Mesenchymal stem cell (in vitro differentiated cells and primary cell): ENCODE measurements at regions not wholly inside any gene's neighbourhood (a gene's known extent, or its start where the extent isn't known, plus 50 kb on each side); places are given as distances from the start of the nearest gene placed in this dataset.

Experiments used
- DNase-seq: peaks from one replicate; pipeline ENCODE4 v3.0.0-alpha.2; 2013
- H2AFZ ChIP-seq: one replicate; pipeline ENCODE4 v1.6.1; 2013; ENCODE audit warnings: low read depth, mild to moderate bottlenecking, control low read depth, inconsistent platforms, low read length, moderate library complexity
- H2AK5ac ChIP-seq: 2 replicates; pipeline ENCODE4 v1.6.1; 2013; ENCODE audit warnings: low read length, moderate library complexity, mild to moderate bottlenecking, inconsistent platforms; ENCODE audit not compliant: severe bottlenecking
- H2BK120ac ChIP-seq: one replicate; pipeline ENCODE4 v1.6.1; 2013; ENCODE audit warnings: low read depth, mild to moderate bottlenecking, inconsistent platforms, low read length, moderate library complexity
- H2BK12ac ChIP-seq, 2 experiments: one replicate each; pipeline ENCODE4 v1.6.1; 2013; ENCODE audit warnings: inconsistent platforms in 2 of 2, low read length in 2 of 2, mild to moderate bottlenecking in 2 of 2, moderate library complexity in 2 of 2, control low read depth in 1 of 2
- H2BK15ac ChIP-seq: one replicate; pipeline ENCODE4 v1.6.1; 2013; ENCODE audit warnings: mild to moderate bottlenecking, low read depth, inconsistent platforms; ENCODE audit not compliant: poor library complexity, severe bottlenecking
- H2BK5ac ChIP-seq: 2 replicates; pipeline ENCODE4 v1.6.1; 2013; ENCODE audit warnings: low read depth, mild to moderate bottlenecking, low read length, control low read depth, inconsistent platforms; ENCODE audit not compliant: poor library complexity, severe bottlenecking
- H3K14ac ChIP-seq, 2 experiments: one replicate each; pipeline ENCODE4 v1.6.1; 2013; ENCODE audit warnings: inconsistent platforms in 2 of 2, low read length in 2 of 2, control low read depth in 1 of 2, mild to moderate bottlenecking in 1 of 2, moderate library complexity in 1 of 2
- H3K18ac ChIP-seq, 2 experiments: one replicate each; pipeline ENCODE4 v1.6.1; 2013; ENCODE audit warnings: inconsistent platforms in 2 of 2, low read length in 2 of 2, control low read depth in 1 of 2, low read depth in 1 of 2, mild to moderate bottlenecking in 1 of 2
- H3K23ac ChIP-seq, 2 experiments: one replicate each; pipeline ENCODE4 v1.6.1; 2013; ENCODE audit warnings: inconsistent platforms in 2 of 2, low read length in 2 of 2, mild to moderate bottlenecking in 2 of 2, moderate library complexity in 2 of 2, control low read depth in 1 of 2
- H3K27ac ChIP-seq: 2 replicates; pipeline ENCODE4 v1.5.1; 2013; ENCODE audit warnings: mild to moderate bottlenecking, moderate library complexity, low read length, control low read depth, inconsistent platforms; ENCODE audit not compliant: poor library complexity, severe bottlenecking
- H3K27me3 ChIP-seq, 2 experiments: 2 replicates each; pipeline versions ENCODE4 v1.6.1 to v1.7.0; 2013; ENCODE audit warnings: low read length in 2 of 2, mild to moderate bottlenecking in 2 of 2, moderate library complexity in 2 of 2, control low read depth in 1 of 2, inconsistent platforms in 1 of 2; ENCODE audit not compliant: control insufficient read depth in 1 of 2, insufficient read depth in 1 of 2
- H3K36me3 ChIP-seq, 2 experiments: 2 replicates each; pipeline versions ENCODE4 v1.6.1 to v1.7.0; 2013; ENCODE audit warnings: low read length in 2 of 2, control low read depth in 1 of 2, inconsistent platforms in 1 of 2, low read depth in 1 of 2, mild to moderate bottlenecking in 1 of 2; ENCODE audit not compliant: insufficient read depth in 2 of 2, control insufficient read depth in 1 of 2
- H3K4ac ChIP-seq, 2 experiments: one replicate each; pipeline ENCODE4 v1.6.1; 2013; ENCODE audit warnings: inconsistent platforms in 2 of 2, low read length in 2 of 2, mild to moderate bottlenecking in 2 of 2, moderate library complexity in 2 of 2, control low read depth in 1 of 2, low read depth in 1 of 2
- H3K4me1 ChIP-seq: 2 replicates; pipeline ENCODE4 v1.6.1; 2013; ENCODE audit warnings: low read depth, low read length, control low read depth; ENCODE audit not compliant: control insufficient read depth, insufficient read depth
- H3K4me2 ChIP-seq: 2 replicates; pipeline ENCODE4 v1.6.1; 2013; ENCODE audit warnings: low read length, mild to moderate bottlenecking, inconsistent platforms; ENCODE audit not compliant: poor library complexity, severe bottlenecking
- H3K4me3 ChIP-seq, 2 experiments: 2 replicates each; pipeline versions ENCODE4 v1.5.1 to v1.7.0; 2013; ENCODE audit warnings: low read length in 2 of 2, mild to moderate bottlenecking in 2 of 2, control low read depth in 1 of 2, low read depth in 1 of 2; ENCODE audit not compliant: insufficient read depth in 1 of 2
- H3K79me1 ChIP-seq: replicated peaks from 2 replicates; pipeline ENCODE4 v1.6.1; 2013; ENCODE audit warnings: mild to moderate bottlenecking, control low read depth, low read length, inconsistent platforms; ENCODE audit not compliant: poor library complexity, severe bottlenecking
- H3K9ac ChIP-seq: 2 replicates; pipeline ENCODE4 v1.7.0; 2013; ENCODE audit warnings: mild to moderate bottlenecking, low read length, moderate library complexity
- H3K9me3 ChIP-seq: 2 replicates; pipeline ENCODE4 v1.7.0; 2013; ENCODE audit warnings: mild to moderate bottlenecking, low read length; ENCODE audit not compliant: control insufficient read depth
- H4K8ac ChIP-seq: one replicate; pipeline ENCODE4 v1.6.1; 2013; ENCODE audit warnings: inconsistent platforms, mild to moderate bottlenecking, low read length, moderate library complexity
- H4K91ac ChIP-seq: one replicate; pipeline ENCODE4 v1.6.1; 2013; ENCODE audit warnings: mild to moderate bottlenecking, low read length, inconsistent platforms
- WGBS: methylation state at CpG from one replicate; pipeline ENCODE4 v1.1.7; 2013; ENCODE audit warnings: mixed read lengths; 5-methylcytosine and 5-hydroxymethylcytosine counted together

DNA sequence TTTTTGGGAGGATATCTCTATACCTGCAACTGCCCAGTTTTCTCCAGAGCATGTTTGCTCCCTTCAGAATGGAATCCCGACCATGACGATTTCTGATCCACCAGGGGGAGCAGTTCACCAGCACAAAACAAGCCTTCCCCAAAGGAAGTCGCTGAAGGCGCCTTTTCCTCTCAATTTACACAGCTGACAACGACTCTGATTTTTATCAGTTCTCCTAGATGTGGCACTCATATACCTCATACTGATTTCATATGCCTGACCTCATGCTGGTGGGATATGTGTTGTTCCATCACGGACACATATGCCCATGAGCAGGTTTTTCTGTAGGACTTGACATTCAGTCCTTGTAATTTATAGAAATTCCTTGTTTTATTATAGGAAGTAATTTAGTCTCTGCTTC lies 1028.2 kb downstream of the MCTP2 start:
- peak; percentile 80 for DNase-seq
- Histone ChIP-seq H3K79me1 (no peaks in the 10 kb centered on the region), H3K23ac (no peak overlapping the region), H3K36me3 (no peaks in the 10 kb centered on the region), H3K9ac (peak overlapping the region; percentile 50), H2BK120ac (no peak overlapping the region), H3K14ac (no peak overlapping the region), H2AK5ac (no peak overlapping the region), H3K4me2 (no peak overlapping the region), H3K18ac (no peak overlapping the region), H3K4me1 (peaks cover 3% of the 10 kb centered on the region), H3K4me3 (no peak overlapping the region), H2BK12ac (peak overlapping the region in 1 of 2 experiments; percentile 77), H3K9me3 (no peaks in the 10 kb centered on the region), H2BK15ac (no peak overlapping the region), H2AFZ (no peak overlapping the region), H3K27me3 (no peaks in the 10 kb centered on the region), H4K91ac (no peak overlapping the region), H2BK5ac (no peak overlapping the region), H3K4ac (no peak overlapping the region), H3K27ac (no peak overlapping the region), H4K8ac (no peak overlapping the region)
- WGBS = 3% methylated on average over 6 of the region's 6 CpGs

DNA sequence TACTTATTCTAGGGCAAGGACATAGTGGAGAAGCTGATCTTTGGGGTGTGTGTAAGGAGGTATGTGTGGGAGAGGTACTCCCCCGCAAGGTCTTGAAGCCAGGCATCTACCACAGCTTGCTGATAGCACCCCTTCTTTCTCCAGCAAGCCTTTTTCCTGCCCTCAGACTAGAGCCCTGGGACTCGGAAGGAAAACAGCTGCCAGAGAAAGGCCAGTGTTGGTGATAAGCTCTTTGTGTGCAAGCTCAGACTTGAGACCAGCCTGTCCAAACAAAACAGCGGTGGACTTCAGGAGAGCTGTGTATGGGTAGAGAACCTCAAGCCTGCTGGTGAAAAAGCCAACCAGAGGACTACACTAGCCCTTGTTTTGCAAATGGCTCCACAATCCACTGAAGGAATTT lies 1028.6 kb downstream of the MCTP2 start:
- Histone ChIP-seq H3K9me3 (no peaks in the 10 kb centered on the region), H3K4me1 (peaks cover 3% of the 10 kb centered on the region), H4K91ac (peak overlapping the region; percentile 75), H3K36me3 (no peaks in the 10 kb centered on the region), H3K27ac (no peak overlapping the region), H3K9ac (peak overlapping the region; percentile 50), H3K79me1 (no peaks in the 10 kb centered on the region), H2AK5ac (peak overlapping the region; percentile 71), H2AFZ (peak overlapping the region; percentile 23), H3K23ac (no peak overlapping the region), H3K27me3 (no peaks in the 10 kb centered on the region), H2BK5ac (no peak overlapping the region), H3K4me3 (no peak overlapping the region), H2BK120ac (peak overlapping the region; percentile 76), H3K18ac (peak overlapping the region; percentile 61 to 85), H4K8ac (peak overlapping the region; percentile 62), H3K4me2 (no peak overlapping the region), H3K14ac (peak overlapping the region in 1 of 2 experiments; percentile 44), H3K4ac (peak overlapping the region; percentile 46 to 88), H2BK12ac (peak overlapping the region; percentile 61 to 99), H2BK15ac (no peak overlapping the region)
- 61% methylated on average over 3 of the region's 3 CpGs for whole genome bisulfite sequencing
- DNase-seq = peak; percentile 24

DNA sequence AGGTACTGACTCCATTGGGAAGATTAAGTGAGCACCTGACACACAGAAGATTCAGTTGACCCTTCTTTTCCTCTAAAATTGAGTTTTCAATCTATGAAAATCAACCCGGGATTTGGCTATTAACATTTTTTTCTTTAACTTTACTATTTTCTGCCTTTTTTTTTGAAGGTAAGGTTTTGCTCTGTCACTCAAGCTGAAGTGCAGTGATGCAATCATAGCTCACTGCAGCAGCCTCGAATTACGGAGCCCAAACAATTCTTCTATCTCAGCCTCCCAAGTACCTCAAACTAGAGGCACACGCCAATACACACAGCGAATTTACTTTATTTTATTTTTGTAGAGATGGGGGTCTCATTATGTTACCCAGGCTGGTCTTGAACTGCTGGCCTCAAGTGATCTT lies 1029.5 kb downstream of the MCTP2 start:
- Histone ChIP-seq H3K27me3 (no peaks in the 10 kb centered on the region), H4K8ac (no peak overlapping the region), H3K14ac (no peak overlapping the region), H2AK5ac (no peak overlapping the region), H2BK15ac (peak overlapping the region; percentile 57), H2BK12ac (peak overlapping the region in 1 of 2 experiments; percentile 54), H3K9ac (no peak overlapping the region), H2AFZ (no peak overlapping the region), H3K18ac (no peak overlapping the region), H4K91ac (no peak overlapping the region), H3K36me3 (no peaks in the 10 kb centered on the region), H3K9me3 (no peaks in the 10 kb centered on the region), H3K4me1 (peaks cover 3% of the 10 kb centered on the region), H3K4me2 (no peak overlapping the region), H3K4me3 (no peak overlapping the region), H3K27ac (no peak overlapping the region), H2BK5ac (no peak overlapping the region), H2BK120ac (no peak overlapping the region), H3K79me1 (no peaks in the 10 kb centered on the region), H3K23ac (no peak overlapping the region), H3K4ac (no peak overlapping the region)
- 100% methylated on average over 1 of the region's 5 CpGs for WGBS
- no peak for DNase-seq

DNA sequence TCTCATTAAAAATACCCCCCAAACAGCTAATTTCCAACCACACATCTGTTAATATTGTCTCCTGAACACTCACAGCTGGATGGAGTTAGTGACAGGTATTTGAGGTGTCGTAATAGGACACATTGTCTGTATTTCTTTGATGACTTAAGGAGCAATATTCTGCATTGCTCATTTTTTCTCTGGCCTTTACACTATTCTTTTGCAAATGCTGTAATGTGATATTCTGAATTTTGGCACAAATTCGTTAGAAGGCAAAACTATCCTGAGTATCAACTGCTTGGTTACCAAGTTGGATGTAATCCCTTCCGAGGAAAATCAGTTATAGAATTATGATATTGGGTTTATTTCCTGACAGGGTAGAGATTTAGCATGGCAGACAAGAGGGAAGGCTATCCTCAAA lies 1030.2 kb downstream of the MCTP2 start:
- Histone ChIP-seq H4K8ac (no peak overlapping the region), H3K14ac (no peak overlapping the region), H3K27me3 (no peaks in the 10 kb centered on the region), H3K27ac (no peak overlapping the region), H2BK15ac (no peak overlapping the region), H3K18ac (no peak overlapping the region), H3K23ac (no peak overlapping the region), H3K4me1 (peaks cover 3% of the 10 kb centered on the region), H2AK5ac (no peak overlapping the region), H3K4me2 (no peak overlapping the region), H3K9me3 (no peaks in the 10 kb centered on the region), H3K79me1 (no peaks in the 10 kb centered on the region), H4K91ac (no peak overlapping the region), H2BK120ac (no peak overlapping the region), H3K36me3 (no peaks in the 10 kb centered on the region), H2BK12ac (peak overlapping the region in 1 of 2 experiments; percentile 19), H2BK5ac (no peak overlapping the region), H2AFZ (no peak overlapping the region), H3K9ac (no peak overlapping the region), H3K4me3 (no peak overlapping the region), H3K4ac (no peak overlapping the region)
- WGBS = 92% methylated on average over 2 of the region's 3 CpGs
- no peak for DNase-seq
